ENCODE measurements at regions not wholly inside any gene's neighbourhood (a gene's known extent, or its start where the extent isn't known, plus 50 kb on each side); places are given as distances from the start of the nearest gene placed in this dataset.

GRCh38 chr18:56391931-56392590 lies 246.3 kb downstream of the TXNL1 start:
- DNase-seq (ENCODE audit: low spot score) (no peak), ATAC-seq (no peak)
- intact Hi-C loops (cut with DNase I): no loop called here

GRCh38 chr18:56390626-56391025 lies 247.8 kb downstream of the TXNL1 start:
- intact Hi-C loops (cut with DNase I): no loop called here
- ATAC-seq: no peak
- DNase-seq (ENCODE audit: low spot score): no peak

DNA sequence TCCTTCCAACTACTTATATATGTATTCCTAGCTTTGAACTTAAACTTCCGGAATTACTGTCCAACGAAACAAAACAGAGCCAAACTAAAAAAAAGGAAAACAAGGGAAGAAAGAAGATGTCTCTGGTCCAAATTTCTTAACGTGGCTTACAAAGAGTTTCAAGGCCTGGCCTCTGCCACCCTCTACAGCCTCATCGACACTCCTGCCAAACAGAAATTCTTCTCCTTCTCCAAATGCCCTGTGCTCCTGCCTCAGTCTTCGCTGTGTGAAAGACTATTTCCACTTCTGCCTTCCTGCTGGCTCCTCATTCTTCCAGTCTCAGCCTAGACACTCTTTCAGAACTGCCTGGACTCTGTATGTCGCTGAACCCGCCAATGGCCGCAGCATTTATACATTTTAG lies 249.2 kb downstream of the TXNL1 start:
- intact Hi-C loops (cut with DNase I): no loop called here

DNA sequence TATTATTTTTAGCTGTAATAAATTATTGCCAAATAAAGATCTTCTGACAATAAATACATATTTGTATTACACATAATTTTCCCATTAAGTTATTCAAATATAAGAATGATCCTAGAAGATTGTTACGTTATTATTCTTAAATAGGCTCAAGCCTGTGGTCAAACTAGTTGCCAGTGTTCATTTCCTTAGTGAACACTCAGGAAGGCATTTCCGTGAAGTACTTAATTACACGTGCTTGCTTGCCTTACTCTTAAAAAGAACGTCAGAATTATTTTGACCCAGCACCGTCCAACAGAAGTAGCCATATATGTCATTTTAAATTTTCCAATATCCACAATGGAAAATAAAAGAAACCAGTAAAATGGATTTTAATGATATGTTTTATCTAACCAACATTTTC lies 249.8 kb downstream of the TXNL1 start:
- ATAC-seq: no peak

More for the DNA sequence above, 249.2 kb downstream of the TXNL1 start:
- no peak for DNase-seq (ENCODE audit: low spot score)
- ATAC-seq: no peak

GRCh38 chr18:56386856-56387255 lies 251.5 kb downstream of the TXNL1 start:
- intact Hi-C loops (cut with DNase I): no loop called here
- no peak for ATAC-seq

More for the DNA sequence above, 249.8 kb downstream of the TXNL1 start:
- intact Hi-C loops (cut with DNase I): no loop called here
- no peak for DNase-seq (ENCODE audit: low spot score)

GRCh38 chr18:56383349-56383748 lies 255.0 kb downstream of the TXNL1 start:
- no peak for DNase-seq (ENCODE audit: low spot score)
- ATAC-seq: no peak
- intact Hi-C loops (cut with DNase I): no loop called here

More at GRCh38 chr18:56386856-56387255, 251.5 kb downstream of the TXNL1 start:
- no peak for DNase-seq (ENCODE audit: low spot score)

DNA sequence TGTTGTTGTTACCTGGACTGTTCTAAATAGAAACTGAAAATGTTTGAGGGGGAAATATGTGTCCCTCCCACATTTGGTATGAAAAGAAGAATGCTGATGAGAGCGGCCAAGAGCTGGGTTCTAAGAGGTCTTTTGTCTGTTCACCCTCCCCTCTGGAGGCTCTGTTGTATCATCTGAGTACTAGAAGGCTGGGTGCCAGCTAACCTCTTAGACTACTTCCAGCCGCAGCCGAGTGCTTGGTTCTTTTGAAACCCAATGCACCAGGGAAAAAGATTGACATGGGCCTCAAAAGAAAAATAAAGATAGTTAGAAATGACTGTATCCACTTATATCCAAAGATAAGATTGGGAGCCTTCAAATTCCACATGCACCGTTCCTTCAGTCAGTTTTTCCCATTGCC lies 255.9 kb downstream of the TXNL1 start:
- intact Hi-C loops (cut with DNase I): no loop called here
- ATAC-seq (peak; percentile 87), DNase-seq (ENCODE audit: low spot score) (no peak)

GRCh38 chr18:56381196-56381595 lies 257.2 kb downstream of the TXNL1 start:
- intact Hi-C loops (cut with DNase I): no loop called here
- no peak for ATAC-seq
- DNase-seq (ENCODE audit: low spot score): no peak

- no peak for DNase-seq (ENCODE audit: low spot score)
- no peak for ATAC-seq
- intact Hi-C loops (cut with DNase I): no loop called here
Observed at GRCh38 chr18:56380685-56381084, 257.7 kb downstream of the TXNL1 start.

DNA sequence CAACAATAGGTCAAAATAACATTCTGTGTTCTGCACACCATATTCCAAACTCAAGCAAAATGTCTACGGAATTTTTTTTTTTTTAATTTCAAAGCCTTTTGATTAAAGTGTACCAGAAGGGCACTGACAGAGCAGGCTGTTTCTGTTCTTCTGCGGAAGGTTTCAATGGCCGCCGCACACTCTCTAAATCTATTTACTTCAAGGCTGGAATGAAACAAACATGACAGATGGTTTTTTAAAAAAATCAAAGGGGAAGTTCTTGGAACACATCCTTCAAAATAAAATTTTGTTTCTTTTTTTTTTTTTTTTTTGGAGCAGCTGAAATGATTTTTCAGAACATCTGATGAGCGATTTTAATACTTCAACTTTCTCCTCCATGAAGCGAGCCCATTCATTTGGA lies 259.1 kb downstream of the TXNL1 start:
- no peak for ATAC-seq
- no peak for DNase-seq (ENCODE audit: low spot score)
- intact Hi-C loops (cut with DNase I): no loop called here

DNA sequence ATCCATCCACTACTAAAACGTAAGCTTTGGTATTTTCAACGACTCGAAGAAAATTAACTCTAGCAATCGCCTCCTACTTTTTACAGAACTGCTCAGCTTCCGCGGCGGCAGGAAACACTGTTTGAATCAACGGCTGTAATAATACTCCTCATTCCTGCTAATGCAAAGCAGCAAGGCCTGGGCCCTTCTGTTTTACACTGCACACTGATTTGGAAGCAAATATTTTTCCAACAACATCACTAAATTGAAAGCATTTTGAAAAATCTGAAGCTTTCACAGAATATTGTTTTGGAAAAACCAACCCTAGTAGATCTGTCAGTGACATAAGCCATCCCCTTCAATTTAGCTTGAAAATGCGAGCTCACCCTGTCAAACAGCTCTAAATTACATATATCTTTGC lies 261.2 kb downstream of the TXNL1 start:
- no peak for DNase-seq (ENCODE audit: low spot score)
- ATAC-seq: no peak
- intact Hi-C loops (cut with DNase I): no loop called here

DNA sequence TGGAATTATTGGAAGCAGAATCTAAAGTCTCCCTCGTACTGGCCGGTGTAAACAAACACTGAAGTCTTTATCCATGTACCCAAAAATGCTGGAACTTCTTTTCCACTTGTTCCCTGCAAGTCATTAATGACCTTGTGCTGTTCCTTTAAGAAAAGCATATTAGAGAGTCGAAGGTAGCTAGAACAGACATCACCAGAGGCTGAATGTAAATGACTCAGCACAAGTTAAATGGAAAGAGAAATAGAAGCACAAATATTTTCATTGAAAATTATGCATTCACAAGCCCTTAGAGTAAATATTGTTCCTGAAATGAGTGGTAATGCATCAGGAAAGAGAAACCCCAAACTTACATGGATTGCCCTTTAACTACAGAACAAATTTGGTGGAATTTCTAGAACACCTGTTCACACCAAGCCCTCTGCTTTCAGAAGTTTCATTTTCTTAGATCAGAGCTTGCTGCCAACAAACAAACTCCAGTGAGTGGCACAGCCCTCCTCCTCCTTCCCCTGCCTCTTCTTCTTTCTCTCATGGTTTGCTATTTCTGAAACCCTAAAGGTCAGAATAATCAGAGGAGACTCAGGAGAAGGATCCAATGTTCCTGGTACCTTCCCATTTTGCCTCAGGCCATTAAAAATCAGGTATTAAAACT lies 264.3 kb downstream of the TXNL1 start:
- ATAC-seq (no peak), DNase-seq (ENCODE audit: low spot score) (no peak)
- intact Hi-C loops (cut with DNase I): no loop called here

- DNase-seq (ENCODE audit: low spot score) (no peak), ATAC-seq (no peak)
- intact Hi-C loops (cut with DNase I): no loop called here
Observed at GRCh38 chr18:56373601-56374000, 264.8 kb downstream of the TXNL1 start.

- intact Hi-C loops (cut with DNase I): no loop called here
- ATAC-seq (no peak), DNase-seq (ENCODE audit: low spot score) (no peak)
Observed at GRCh38 chr18:56368066-56368465, 270.3 kb downstream of the TXNL1 start.

- intact Hi-C loops (cut with DNase I): no loop called here
- ATAC-seq: no peak
- no peak for DNase-seq (ENCODE audit: low spot score)
Observed at GRCh38 chr18:56358608-56359280, 279.6 kb downstream of the TXNL1 start.

DNA sequence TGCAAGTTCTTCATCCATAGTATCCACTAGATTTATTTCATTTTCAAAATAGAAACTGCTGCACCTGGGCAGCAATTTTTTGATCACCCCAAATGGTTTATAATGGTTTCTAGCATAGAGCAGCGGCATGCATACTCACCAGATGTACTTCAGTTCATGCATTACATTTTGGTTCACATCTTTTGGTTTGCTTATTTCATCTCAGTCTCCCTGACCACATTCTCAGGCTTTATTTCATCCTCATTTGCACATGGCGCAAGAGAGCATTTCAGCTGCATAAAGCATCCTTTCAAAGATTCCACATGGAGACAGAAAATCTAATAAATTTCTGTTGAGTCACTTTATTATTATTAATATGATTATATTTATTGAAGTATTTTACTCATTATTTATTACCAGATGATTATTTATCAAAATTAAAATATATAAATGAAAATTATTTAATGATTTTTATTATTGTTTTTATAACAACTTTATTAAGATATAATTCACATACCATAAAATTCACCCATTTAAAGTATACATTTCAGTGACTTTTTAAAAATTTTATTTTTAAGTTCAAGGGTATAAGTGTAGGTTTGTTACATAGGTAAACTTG lies 284.6 kb downstream of the TXNL1 start:
- no peak for DNase-seq (ENCODE audit: low spot score)
- ATAC-seq: no peak
- intact Hi-C loops (cut with DNase I): no loop called here

GRCh38 chr18:56351911-56352500 lies 286.4 kb downstream of the TXNL1 start:
- ATAC-seq: no peak
- no peak for DNase-seq (ENCODE audit: low spot score)
- intact Hi-C loops (cut with DNase I): no loop called here

DNA sequence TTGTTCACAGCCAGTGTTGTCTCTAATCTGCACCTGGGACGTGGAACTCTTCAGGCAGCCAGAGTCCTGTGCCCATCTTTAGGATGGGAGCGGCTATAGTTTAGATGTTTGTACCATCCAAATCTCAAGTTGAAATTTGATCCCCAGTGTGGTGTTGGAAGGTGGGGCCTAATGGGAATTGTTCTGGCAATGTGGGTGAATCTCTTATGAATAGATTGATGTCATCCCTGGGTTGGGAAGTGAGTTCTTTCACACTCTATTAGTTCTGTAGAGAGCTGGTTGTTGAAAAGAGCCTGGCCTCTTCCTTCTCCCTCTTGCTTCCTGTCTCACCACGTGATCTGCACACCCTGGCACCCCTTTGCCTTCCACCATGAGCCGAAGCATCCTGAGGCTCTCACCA lies 300.9 kb downstream of the TXNL1 start:
- DNase-seq (ENCODE audit: low spot score) (no peak), ATAC-seq (no peak)
- intact Hi-C loops (cut with DNase I): no loop called here

- DNase-seq (ENCODE audit: low spot score) (no peak), ATAC-seq (no peak)
- intact Hi-C loops (cut with DNase I): no loop called here
Observed at GRCh38 chr18:56333839-56334238, 304.6 kb downstream of the TXNL1 start.

DNA sequence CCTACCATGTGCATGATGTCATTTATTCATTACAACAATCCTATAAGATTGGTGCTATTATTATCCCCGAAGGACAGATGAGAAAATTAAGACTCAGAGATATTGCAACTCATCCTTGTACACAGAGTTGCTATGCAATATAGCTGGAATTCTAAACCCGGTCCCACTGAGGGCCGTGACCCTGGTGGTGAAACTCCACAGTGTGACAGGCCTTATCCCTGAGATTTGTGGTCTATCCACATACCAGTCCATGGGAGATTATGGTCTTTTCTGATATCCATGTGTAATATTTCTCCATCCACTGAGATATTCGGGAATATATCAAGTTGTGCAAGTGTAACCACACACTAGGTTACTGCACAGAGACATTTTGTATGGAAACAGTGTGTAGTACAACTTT lies 305.2 kb downstream of the TXNL1 start:
- DNase-seq (ENCODE audit: low spot score) (no peak), ATAC-seq (no peak)
- intact Hi-C loops (cut with DNase I): no loop called here
